AG08395 (cell line): ENCODE measurements at regions not wholly inside any gene's neighbourhood (a gene's known extent, or its start where the extent isn't known, plus 50 kb on each side); places are given as distances from the start of the nearest gene placed in this dataset.
"Not testable (repeated sequence)": the region's sequence is repeated elsewhere in the genome, so short reads cannot be mapped to it uniquely, and the experiment has no call there.

ENCODE experiments used
- DNase-seq: peaks from one replicate; pipeline ENCODE4 v3.0.0; 2012; ENCODE audit warnings: mixed read lengths, low spot score

DNA sequence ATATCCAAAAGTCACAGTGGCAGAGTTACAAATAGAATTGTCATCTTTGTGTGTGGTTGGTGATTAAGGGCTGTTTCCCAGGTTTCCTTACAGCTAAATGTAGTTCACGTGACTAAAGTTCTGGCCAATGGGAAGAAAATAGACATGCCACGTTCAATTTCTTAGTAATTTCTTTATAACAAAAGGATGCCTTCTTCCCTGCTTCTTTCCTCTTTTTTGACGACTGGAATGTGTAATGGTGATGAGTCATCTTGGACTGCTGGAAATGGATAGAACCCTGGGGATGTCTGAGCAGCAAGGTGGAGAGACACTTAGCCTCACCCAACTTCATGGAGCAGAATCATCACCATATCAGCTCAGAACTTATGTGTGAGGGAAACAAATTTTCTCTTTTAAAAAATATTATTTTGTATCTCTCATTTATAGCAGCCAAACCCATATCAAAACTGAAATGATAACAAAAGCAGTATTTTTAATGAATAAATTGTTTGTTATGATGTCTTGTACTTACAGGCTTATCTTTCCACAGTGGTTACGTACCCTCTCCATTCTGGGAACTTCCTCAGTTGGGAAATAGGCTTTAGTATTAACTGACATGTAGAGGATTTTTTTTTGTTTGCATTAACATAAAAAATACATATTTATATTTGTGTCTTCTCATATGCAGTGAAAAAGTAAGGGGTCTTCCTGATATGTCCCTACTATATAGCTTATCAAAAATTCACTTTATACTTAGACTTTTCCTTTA is 91.1 kb upstream of the CDH2 start:
- no peak for DNase-seq

DNA sequence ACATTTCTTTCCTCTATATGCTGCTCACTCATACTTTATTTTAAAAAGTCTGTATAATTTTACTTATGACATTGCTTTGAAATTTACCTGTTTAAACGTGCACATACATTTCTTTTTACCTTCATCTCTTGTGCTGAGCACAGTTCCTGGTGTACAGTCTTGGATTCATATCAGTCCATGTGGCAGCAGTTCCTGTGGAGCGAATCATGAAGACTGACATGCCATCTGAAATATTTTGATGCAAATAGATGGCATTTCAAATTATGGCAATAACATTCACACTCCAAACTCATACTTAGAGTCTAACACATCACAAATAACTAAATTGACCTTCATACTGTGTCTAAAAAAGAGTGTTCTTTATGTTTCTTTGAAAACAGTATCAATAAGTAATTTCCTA is 90.3 kb upstream of the CDH2 start:
- no peak for DNase-seq

DNA sequence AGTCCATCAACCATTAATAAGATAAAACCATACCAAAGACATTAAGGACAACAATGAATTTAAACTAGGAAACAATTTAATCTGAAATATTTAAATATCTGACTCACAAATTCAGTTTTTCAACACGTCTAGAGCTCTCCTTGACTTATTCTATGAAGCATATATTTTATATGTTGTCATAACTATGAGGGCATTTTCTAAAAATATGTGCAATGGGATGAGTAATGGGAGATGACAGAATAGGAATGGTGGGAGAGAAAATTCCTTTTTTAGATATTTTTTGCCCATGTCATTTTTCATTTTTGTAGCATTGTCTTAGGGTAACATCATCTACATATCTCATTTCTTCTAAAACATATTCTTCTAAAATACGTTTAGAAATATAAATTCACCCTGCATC is 79.2 kb upstream of the CDH2 start:
- DNase-seq = no peak

DNA sequence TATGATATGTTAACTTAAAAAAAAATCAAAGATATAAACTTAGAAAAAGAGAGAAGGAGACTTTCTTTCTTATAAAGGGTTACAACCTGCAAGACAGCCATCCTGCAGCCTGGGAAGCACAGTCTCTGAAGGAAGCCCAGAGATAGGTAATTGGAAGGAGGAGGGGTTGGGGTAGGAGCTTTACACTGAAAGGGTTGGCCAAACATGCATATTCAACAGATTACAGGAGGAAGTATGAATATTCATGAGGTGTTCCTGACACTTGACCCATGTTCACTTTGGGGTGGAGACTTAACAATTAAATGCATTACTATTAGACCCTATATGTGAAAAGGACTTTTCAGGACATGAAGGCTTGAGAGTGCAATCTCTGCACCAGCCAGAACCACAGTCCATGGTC is 71.7 kb upstream of the CDH2 start:
- DNase-seq = no peak

DNA sequence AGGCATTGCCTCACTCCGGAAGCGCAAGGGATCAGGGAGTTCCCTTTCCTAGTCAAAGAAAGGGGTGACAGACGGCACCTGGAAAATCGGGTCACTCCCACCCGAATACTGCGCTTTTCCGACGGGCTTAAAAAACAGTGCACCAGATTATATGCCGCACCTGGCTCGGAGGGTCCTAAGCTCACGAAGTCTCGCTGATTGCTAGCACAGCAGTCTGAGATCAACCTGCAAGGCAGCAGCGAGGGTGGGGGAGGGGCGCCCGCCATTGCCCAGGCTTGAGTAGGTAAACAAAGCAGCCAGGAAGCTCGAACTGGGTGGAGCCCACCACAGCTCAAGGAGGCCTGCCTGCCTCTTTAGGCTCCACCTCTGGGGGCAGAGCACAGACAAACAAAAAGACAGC is 63.7 kb upstream of the CDH2 start:
- DNase-seq = not testable (repeated sequence)

DNA sequence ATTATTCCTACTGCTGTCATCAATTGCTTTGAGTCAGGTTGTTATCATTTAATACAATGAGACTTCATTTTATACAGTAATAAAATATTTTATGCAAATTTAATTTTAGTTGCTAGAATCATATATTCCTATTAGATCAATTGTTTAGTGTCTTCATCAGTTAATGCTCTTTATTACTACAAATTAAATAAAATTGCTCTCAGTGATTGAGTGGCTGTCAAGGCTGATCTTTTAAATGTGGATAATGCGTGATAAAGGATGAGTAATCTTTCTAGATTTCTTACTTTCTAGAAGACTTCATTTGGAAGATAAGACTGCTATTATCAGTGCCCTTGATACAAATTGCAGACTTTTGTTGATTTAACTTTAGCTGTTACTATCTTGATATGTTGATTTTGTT is 59.6 kb upstream of the CDH2 start:
- no peak for DNase-seq
